ENCODE measurements at regions not wholly inside any gene's neighbourhood (a gene's known extent, or its start where the extent isn't known, plus 50 kb on each side); places are given as distances from the start of the nearest gene placed in this dataset.
"Not testable (repeated sequence)": the region's sequence is repeated elsewhere in the genome, so short reads cannot be mapped to it uniquely, and the experiment has no call there.

- H3K36me3 ChIP-seq = no peaks in the 10 kb centered on the region
- H3K27me3 ChIP-seq = no peaks in the 10 kb centered on the region
- H3K27ac ChIP-seq = no peak overlapping the region
- no peak for ATAC-seq
- H3K4me3 ChIP-seq = no peak overlapping the region
- no peaks in the 10 kb centered on the region for H3K4me1 ChIP-seq
- no peak for TF ChIP-seq POLR2AphosphoS5 (IDR thresholded peaks at IDR 0.05)
- no peak for TF ChIP-seq POLR2A (IDR thresholded peaks at IDR 0.05)
- TF ChIP-seq CTCF (IDR thresholded peaks at IDR 0.05) = no peak
- no peak for TF ChIP-seq EP300 (IDR thresholded peaks at IDR 0.05)
- H3K9me3 ChIP-seq = no peaks in the 10 kb centered on the region
- WGBS, 2 donors (ENCODE audit: low coverage in 1 of 2) = 38 to 63% methylated on average over 4 of the region's 4 CpGs
Observed at GRCh38 chr3:140777631-140778233, 99.9 kb downstream of the TRIM42 start.

GRCh38 chr3:140791368-140791767, 113.5 kb downstream of the TRIM42 start:
- Histone ChIP-seq H3K36me3 (no peaks in the 10 kb centered on the region), H3K4me1 (no peaks in the 10 kb centered on the region), H3K27ac (no peak overlapping the region), H3K4me3 (no peak overlapping the region), H3K27me3 (no peaks in the 10 kb centered on the region), H3K9me3 (peaks cover 0 to 18% (median 0%) of the 10 kb centered on the region in 3 donors)
- TF ChIP-seq POLR2A (IDR thresholded peaks at IDR 0.05) (no peak), POLR2AphosphoS5 (IDR thresholded peaks at IDR 0.05) (no peak), CTCF (IDR thresholded peaks at IDR 0.05) (no peak), EP300 (IDR thresholded peaks at IDR 0.05) (no peak)
- WGBS, 2 donors (ENCODE audit: low coverage in 1 of 2) = 83 to 92% methylated on average over 3 of the region's 3 CpGs
- ATAC-seq = no peak

- Histone ChIP-seq H3K4me3 (no peak overlapping the region), H3K4me1 (no peaks in the 10 kb centered on the region), H3K27ac (no peak overlapping the region), H3K27me3 (no peaks in the 10 kb centered on the region), H3K9me3 (peaks cover 0 to 45% (median 0%) of the 10 kb centered on the region in 3 donors), H3K36me3 (no peaks in the 10 kb centered on the region)
- no peak for ATAC-seq
- TF ChIP-seq EP300 (IDR thresholded peaks at IDR 0.05) = no peak
- no peak for TF ChIP-seq POLR2A (IDR thresholded peaks at IDR 0.05)
- no peak for TF ChIP-seq CTCF (IDR thresholded peaks at IDR 0.05)
- no peak for TF ChIP-seq POLR2AphosphoS5 (IDR thresholded peaks at IDR 0.05)
- 52 to 59% methylated on average over 2 to 3 of the region's 3 CpGs for WGBS, 2 donors (ENCODE audit: low coverage in 1 of 2)
Observed at GRCh38 chr3:140794507-140794906, 116.6 kb downstream of the TRIM42 start.

DNA sequence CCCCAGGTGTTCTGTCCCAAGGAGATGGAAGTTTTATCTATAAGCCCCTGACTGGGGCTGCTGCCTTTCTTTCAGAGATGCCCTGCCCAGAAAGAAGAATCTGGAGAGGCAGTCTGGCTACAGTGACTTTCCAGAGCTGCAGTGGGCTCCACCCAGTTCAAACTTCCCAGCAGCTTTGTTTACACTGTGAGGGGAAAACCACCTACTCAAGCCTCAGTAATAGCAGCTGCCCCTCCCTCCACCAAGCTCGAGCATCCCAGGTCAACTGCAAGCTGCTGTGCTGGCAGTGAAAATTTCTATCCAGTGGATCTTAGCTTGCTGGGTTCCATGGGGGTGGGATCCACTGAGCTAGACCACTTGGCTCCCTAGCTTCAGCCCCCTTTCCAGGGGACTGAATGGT, 125.0 kb downstream of the TRIM42 start:
- H3K9me3 ChIP-seq = peaks cover 0 to 45% (median 0%) of the 10 kb centered on the region in 3 donors
- H3K4me1 ChIP-seq, H3K4me3 ChIP-seq, H3K27ac ChIP-seq, H3K27me3 ChIP-seq, H3K36me3 ChIP-seq, ATAC-seq: not testable (repeated sequence)
- no CpG with 5 or more reads among the region's 1 CpG for WGBS, 2 donors (ENCODE audit: low coverage in 1 of 2)

DNA sequence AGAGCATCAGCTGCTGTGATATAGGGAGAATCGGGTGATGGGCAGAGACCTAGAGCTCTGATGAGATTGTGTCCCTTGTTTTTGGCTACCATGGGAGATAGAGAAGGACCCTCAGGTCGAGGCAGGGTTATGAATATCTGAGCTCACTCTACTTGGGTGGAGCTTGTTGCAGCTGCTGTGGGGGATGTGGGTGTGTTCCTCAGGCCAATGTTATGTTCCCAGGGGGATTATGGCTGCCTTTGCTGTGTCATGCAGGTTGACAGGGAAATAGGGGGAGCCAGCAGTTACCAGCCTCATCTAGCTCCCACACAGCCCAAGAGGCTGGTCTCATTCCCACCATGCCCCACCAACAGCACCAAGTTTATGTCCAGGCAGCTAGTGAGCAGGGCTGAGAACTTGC, 131.5 kb downstream of the TRIM42 start:
- Histone ChIP-seq H3K36me3 (no peaks in the 10 kb centered on the region), H3K27ac (no peak overlapping the region), H3K9me3 (peaks cover 0 to 23% (median 0%) of the 10 kb centered on the region in 3 donors), H3K4me1 (no peaks in the 10 kb centered on the region), H3K27me3 (peaks cover 10% of the 10 kb centered on the region), H3K4me3 (no peak overlapping the region)
- WGBS, 2 donors (ENCODE audit: low coverage in 1 of 2) = 0 to 40% methylated on average over 1 of the region's 2 CpGs
- ATAC-seq = no peak
- TF ChIP-seq EP300 (IDR thresholded peaks at IDR 0.05) (no peak), POLR2A (IDR thresholded peaks at IDR 0.05) (no peak), CTCF (IDR thresholded peaks at IDR 0.05) (no peak), POLR2AphosphoS5 (IDR thresholded peaks at IDR 0.05) (no peak)

Data from gastroesophageal sphincter (tissue), 4 donors.